H1 (cell line): ENCODE measurements at regions not wholly inside any gene's neighbourhood (a gene's known extent, or its start where the extent isn't known, plus 50 kb on each side); places are given as distances from the start of the nearest gene placed in this dataset.
"Not testable (repeated sequence)": the region's sequence is repeated elsewhere in the genome, so short reads cannot be mapped to it uniquely, and the experiment has no call there.

Experiments
- CTCF ChIA-PET: fragments of 300-600 bp; sonication (Branson Sonifier 250); formaldehyde crosslinking; loops from one replicate; lab custom pipeline; 2021; ENCODE audit not compliant: partially characterized antibody; lab: Charles Lee
- POLR2A ChIA-PET: fragments of 300-600 bp; sonication (Branson Sonifier 250); formaldehyde crosslinking; loops from one replicate; lab custom pipeline; 2021; ENCODE audit warnings: inconsistent platforms; ENCODE audit not compliant: partially characterized antibody; lab: Charles Lee
- DNase-seq, 2 experiments: peaks; one replicate each; pipeline versions ENCODE4 v3.0.0 to v3.0.0-alpha.2; 2010 to 2022; ENCODE audit warnings: low spot score in 2 of 2, low read depth in 1 of 2, mixed read lengths in 1 of 2
- FAIRE-seq: peaks from 2 replicates; lab custom pipeline; 2011; peaks lifted over from hg19 to GRCh38; lab: Jason Lieb, UNC
- H2AFZ ChIP-seq: 2 replicates; pipeline ENCODE4 v1.8.1; 2012; ENCODE audit warnings: low read length, inconsistent platforms
- H2AK5ac ChIP-seq: 2 replicates; pipeline ENCODE4 v1.6.1; 2013; ENCODE audit warnings: low read depth, low read length
- H2BK120ac ChIP-seq: replicated peaks from 2 replicates; pipeline ENCODE3; 2013; ENCODE audit warnings: low read depth, low read length, inconsistent platforms
- H2BK12ac ChIP-seq: 2 replicates; pipeline ENCODE4 v1.6.1; 2013; ENCODE audit warnings: low read depth, low read length
- H2BK15ac ChIP-seq: 2 replicates; pipeline ENCODE4 v1.6.1; 2013; ENCODE audit warnings: low read length
- H2BK20ac ChIP-seq: 2 replicates; pipeline ENCODE4 v1.6.1; 2013; ENCODE audit warnings: low read length
- H2BK5ac ChIP-seq: 2 replicates; pipeline ENCODE4 v1.6.1; 2013; ENCODE audit warnings: low read depth, low read length
- H3K14ac ChIP-seq: 2 replicates; pipeline ENCODE4 v1.6.1; 2013; ENCODE audit warnings: inconsistent platforms; ENCODE audit not compliant: insufficient read length
- H3K18ac ChIP-seq: 2 replicates; pipeline ENCODE4 v1.6.1; 2013; ENCODE audit warnings: low read length; ENCODE audit errors: extremely low read depth
- H3K23ac ChIP-seq: 2 replicates; pipeline ENCODE4 v1.6.1; 2013; ENCODE audit warnings: inconsistent platforms; ENCODE audit not compliant: insufficient read length
- H3K23me2 ChIP-seq: 2 replicates; pipeline ENCODE4 v1.6.1; 2013; ENCODE audit warnings: low read depth, low read length
- H3K27ac ChIP-seq: 2 replicates; pipeline ENCODE4 v1.6.1; 2011; ENCODE audit warnings: low read depth, low read length, inconsistent platforms
- H3K27me3 ChIP-seq, 4 experiments: replicated peaks in 1 of 4; 1 replicate in 1 of 4; 2 replicates in 3 of 4; pipeline versions ENCODE4 v1.6.1 to v1.8.1; 2011 to 2013; ENCODE audit warnings: low read length in 3 of 4, mild to moderate bottlenecking in 3 of 4, inconsistent platforms in 2 of 4, mixed read lengths in 2 of 4, moderate library complexity in 1 of 4; ENCODE audit not compliant: control insufficient read depth in 3 of 4, insufficient read depth in 3 of 4; ENCODE audit errors: extremely low read depth in 1 of 4
- H3K36me3 ChIP-seq, 4 experiments: 2 replicates each; pipeline versions ENCODE4 v1.6.1 to v1.8.1; 2011 to 2013; ENCODE audit warnings: mild to moderate bottlenecking in 4 of 4, low read length in 3 of 4, moderate library complexity in 2 of 4, control low read depth in 1 of 4, inconsistent platforms in 1 of 4; ENCODE audit not compliant: insufficient read depth in 4 of 4, control insufficient read depth in 2 of 4
- H3K4ac ChIP-seq: replicated peaks from 2 replicates; pipeline ENCODE3; 2013; ENCODE audit warnings: low read length, low read depth, mixed read lengths, inconsistent platforms; ENCODE audit not compliant: insufficient read length
- H3K4me1 ChIP-seq, 4 experiments: replicated peaks in 1 of 4; 1 replicate in 1 of 4; 2 replicates in 3 of 4; pipeline versions ENCODE4 v1.6.1 to v1.8.1; 2011 to 2013; ENCODE audit warnings: low read length in 3 of 4, inconsistent platforms in 2 of 4, mixed read lengths in 1 of 4; ENCODE audit not compliant: insufficient read depth in 4 of 4, control insufficient read depth in 3 of 4
- H3K4me2 ChIP-seq, 2 experiments: 2 replicates each; pipeline versions ENCODE4 v1.6.1 to v1.8.1; 2011 to 2013; ENCODE audit warnings: low read depth in 2 of 2, low read length in 2 of 2, control low read depth in 1 of 2, inconsistent platforms in 1 of 2, mild to moderate bottlenecking in 1 of 2; ENCODE audit not compliant: insufficient read depth in 1 of 2
- H3K4me3 ChIP-seq, 4 experiments: fragments of 200-600, 300-600 bp in 1 of 4; sonication (generic), shearing (Covaris generic), sonication (Bioruptor Twin) in 1 of 4; 2 replicates each; pipeline versions ENCODE4 v1.5.1 to v1.8.1; 2011 to 2016; ENCODE audit warnings: low read length in 4 of 4, low read depth in 3 of 4, control low read depth in 2 of 4, inconsistent platforms in 2 of 4, mild to moderate bottlenecking in 2 of 4, mixed read lengths in 1 of 4, moderate library complexity in 1 of 4; ENCODE audit not compliant: insufficient read depth in 2 of 4; ENCODE audit errors: extremely low read depth in 1 of 4
- H3K56ac ChIP-seq: replicated peaks from 2 replicates; pipeline ENCODE3; 2013; ENCODE audit warnings: low read depth, mild to moderate bottlenecking, mixed read lengths, low read length, inconsistent platforms; ENCODE audit not compliant: insufficient read length
- H3K79me1 ChIP-seq: 2 replicates; pipeline ENCODE4 v1.6.1; 2013; ENCODE audit warnings: low read depth, low read length, control low read depth
- H3K79me2 ChIP-seq, 2 experiments: 2 replicates each; pipeline versions ENCODE4 v1.6.1 to v1.8.1; 2012 to 2013; ENCODE audit warnings: low read length in 2 of 2, mild to moderate bottlenecking in 2 of 2, inconsistent platforms in 1 of 2; ENCODE audit not compliant: insufficient read depth in 2 of 2, control insufficient read depth in 1 of 2
- H3K9ac ChIP-seq, 4 experiments: replicated peaks in 1 of 4; 1 replicate in 1 of 4; 2 replicates in 3 of 4; pipeline versions ENCODE4 v1.6.1 to v1.8.1; 2011 to 2013; ENCODE audit warnings: low read depth in 3 of 4, low read length in 3 of 4, control low read depth in 2 of 4, mild to moderate bottlenecking in 2 of 4, moderate library complexity in 2 of 4, inconsistent platforms in 1 of 4; ENCODE audit errors: extremely low read depth in 1 of 4
- H3K9me3 ChIP-seq, 2 experiments: 2 replicates each; pipeline versions ENCODE4 v1.6.1 to v1.8.1; 2012 to 2013; ENCODE audit warnings: mild to moderate bottlenecking in 2 of 2, moderate library complexity in 2 of 2, control low read depth in 1 of 2, inconsistent platforms in 1 of 2, low read depth in 1 of 2, low read length in 1 of 2, mixed read lengths in 1 of 2; ENCODE audit not compliant: insufficient read depth in 2 of 2
- H4K20me1 ChIP-seq, 2 experiments: replicated peaks in 1 of 2; 2 replicates each; pipeline versions ENCODE3 to v1.8.1; 2011 to 2013; ENCODE audit warnings: inconsistent platforms in 2 of 2, low read length in 2 of 2, mild to moderate bottlenecking in 1 of 2; ENCODE audit not compliant: insufficient read depth in 2 of 2, control insufficient read depth in 1 of 2
- H4K5ac ChIP-seq: 2 replicates; pipeline ENCODE4 v1.6.1; 2013; ENCODE audit warnings: low read length, low read depth, mixed read lengths, inconsistent platforms; ENCODE audit not compliant: insufficient read length
- H4K8ac ChIP-seq: 2 replicates; pipeline ENCODE4 v1.8.0; 2013; ENCODE audit warnings: mild to moderate bottlenecking, moderate library complexity, low read length, inconsistent platforms; ENCODE audit not compliant: insufficient read depth; ENCODE audit errors: extremely low read depth
- H4K91ac ChIP-seq: replicated peaks from 2 replicates; pipeline ENCODE3; 2013; ENCODE audit warnings: low read length, mixed read lengths, inconsistent platforms; ENCODE audit not compliant: insufficient read length
- WGBS, 2 experiments: shearing (Covaris generic) in 1 of 2; methylation state at CpG; one replicate each; pipeline versions ENCODE4 v1.1.6 to v1.1.7; 2013 to 2015; ENCODE audit warnings: low lambda C conversion rate in 2 of 2, mixed read lengths in 2 of 2, inconsistent platforms in 1 of 2, low coverage in 1 of 2, missing lambda C conversion rate in 1 of 2; ENCODE audit not compliant: insufficient replicate concordance in 2 of 2, insufficient coverage in 1 of 2, insufficient read length in 1 of 2; ENCODE audit errors: extremely low coverage in 1 of 2, missing lambda C conversion rate in 1 of 2; 5-methylcytosine and 5-hydroxymethylcytosine counted together

DNA sequence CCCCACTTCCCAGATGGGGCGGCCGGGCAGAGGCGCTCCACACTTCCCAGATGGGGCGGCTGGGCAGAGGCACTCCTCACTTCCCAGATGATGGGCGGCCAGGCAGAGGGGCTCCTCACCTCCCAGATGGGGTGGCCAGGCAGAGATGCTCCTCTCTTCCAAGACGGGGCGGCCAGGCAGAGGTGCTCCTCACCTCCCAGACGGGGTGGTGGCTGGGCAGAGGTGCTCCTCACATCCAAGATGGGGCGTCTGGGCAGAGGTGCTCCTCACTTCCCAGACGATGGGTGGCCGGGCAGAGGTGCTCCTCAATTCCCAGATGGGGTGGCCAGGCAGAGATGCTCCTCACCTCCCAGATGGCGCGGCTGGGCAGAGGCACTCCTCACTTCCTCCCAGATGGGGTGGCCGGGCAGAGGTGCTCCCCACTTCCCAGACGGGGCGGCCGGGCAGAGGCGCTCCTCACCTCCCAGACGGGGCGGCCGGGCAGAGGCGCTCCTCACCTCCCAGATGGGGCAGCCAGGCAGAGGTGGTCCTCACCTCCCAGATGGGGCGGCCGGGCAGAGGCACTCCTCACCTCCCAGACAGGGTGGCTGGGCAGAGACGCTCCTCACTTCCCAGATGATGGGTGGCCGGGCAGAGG is 275.2 kb downstream of the LIPI start:
- POLR2A ChIA-PET, H3K4me2 ChIP-seq, H3K9ac ChIP-seq, H3K56ac ChIP-seq, H4K20me1 ChIP-seq, H3K23me2 ChIP-seq, H3K14ac ChIP-seq, H3K27me3 ChIP-seq, DNase-seq, H3K4me1 ChIP-seq, H2BK5ac ChIP-seq, H3K27ac ChIP-seq, CTCF ChIA-PET, H2BK15ac ChIP-seq, H2BK12ac ChIP-seq, H3K79me2 ChIP-seq, H3K18ac ChIP-seq, H3K23ac ChIP-seq, H3K4ac ChIP-seq, H3K36me3 ChIP-seq, H4K5ac ChIP-seq, H2BK120ac ChIP-seq, H2AFZ ChIP-seq, FAIRE-seq, H3K4me3 ChIP-seq, H3K79me1 ChIP-seq, H2BK20ac ChIP-seq, H4K91ac ChIP-seq, H2AK5ac ChIP-seq, H4K8ac ChIP-seq: not testable (repeated sequence)
- H3K9me3 ChIP-seq: peaks cover 0 to 35% of the 10 kb centered on the region in 2 experiments; a peak in 2 of 4 replicates
- 94% methylated on average over 22 of the region's 26 CpGs; no CpG with 5 or more reads in 1 of the 2 experiments for WGBS, 2 experiments

DNA sequence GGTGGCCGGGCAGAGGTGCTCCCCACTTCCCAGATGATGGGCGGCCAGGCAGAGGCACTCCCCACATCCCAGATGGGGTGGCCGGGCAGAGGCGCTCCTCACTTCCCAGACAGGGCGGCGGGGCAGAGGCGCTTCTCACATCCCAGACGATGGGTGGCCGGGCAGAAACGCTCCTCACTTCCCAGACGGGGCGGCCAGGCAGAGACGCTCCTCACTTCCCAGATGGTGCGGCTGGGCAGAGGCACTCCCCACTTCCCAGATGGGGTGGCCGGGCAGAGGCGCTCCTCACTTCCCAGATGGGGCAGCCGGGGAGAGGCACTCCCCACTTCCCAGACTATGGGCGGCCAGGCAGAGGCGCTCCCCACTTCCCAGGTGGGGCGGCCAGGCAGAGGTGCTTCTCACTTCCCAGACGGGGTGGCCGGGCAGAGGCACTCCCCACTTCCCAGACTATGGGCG is 275.8 kb downstream of the LIPI start:
- H2BK5ac ChIP-seq, H3K4ac ChIP-seq, H3K9ac ChIP-seq, POLR2A ChIA-PET, H4K91ac ChIP-seq, H3K23me2 ChIP-seq, H4K8ac ChIP-seq, DNase-seq, H3K79me2 ChIP-seq, H3K4me2 ChIP-seq, H3K56ac ChIP-seq, H3K27me3 ChIP-seq, H3K79me1 ChIP-seq, H3K23ac ChIP-seq, H2BK15ac ChIP-seq, H3K27ac ChIP-seq, H2BK12ac ChIP-seq, H4K5ac ChIP-seq, H3K18ac ChIP-seq, H3K4me3 ChIP-seq, H3K14ac ChIP-seq, H3K4me1 ChIP-seq, H2BK120ac ChIP-seq, H4K20me1 ChIP-seq, H3K36me3 ChIP-seq, FAIRE-seq, CTCF ChIA-PET, H2BK20ac ChIP-seq, H2AK5ac ChIP-seq, H2AFZ ChIP-seq: not testable (repeated sequence)
- 93% methylated on average over 23 of the region's 23 CpGs; no CpG with 5 or more reads in 1 of the 2 experiments for WGBS, 2 experiments
- H3K9me3 ChIP-seq: peaks cover 3 to 33% of the 10 kb centered on the region in 2 experiments; a peak in 2 of 4 replicates
